MM.1S (cell line): ENCODE measurements at regions not wholly inside any gene's neighbourhood (a gene's known extent, or its start where the extent isn't known, plus 50 kb on each side); places are given as distances from the start of the nearest gene placed in this dataset.

Source experiments
- EZH2 ChIP-seq: fragments of 300-600 bp; sonication (generic); optimal IDR thresholded peaks from 2 replicates; pipeline ENCODE3; 2017; ENCODE audit warnings: low read depth, mild to moderate bottlenecking, antibody characterized with exemption, low read length, mixed read lengths
- TF ChIP-seq, protein P1 (sequence below): fragments of 300-600 bp; sonication (generic); IDR thresholded peaks from 2 replicates; pipeline ENCODE4 v1.5.1; 2016; ENCODE audit warnings: antibody characterized with exemption, low read length, mixed read lengths

DNA sequence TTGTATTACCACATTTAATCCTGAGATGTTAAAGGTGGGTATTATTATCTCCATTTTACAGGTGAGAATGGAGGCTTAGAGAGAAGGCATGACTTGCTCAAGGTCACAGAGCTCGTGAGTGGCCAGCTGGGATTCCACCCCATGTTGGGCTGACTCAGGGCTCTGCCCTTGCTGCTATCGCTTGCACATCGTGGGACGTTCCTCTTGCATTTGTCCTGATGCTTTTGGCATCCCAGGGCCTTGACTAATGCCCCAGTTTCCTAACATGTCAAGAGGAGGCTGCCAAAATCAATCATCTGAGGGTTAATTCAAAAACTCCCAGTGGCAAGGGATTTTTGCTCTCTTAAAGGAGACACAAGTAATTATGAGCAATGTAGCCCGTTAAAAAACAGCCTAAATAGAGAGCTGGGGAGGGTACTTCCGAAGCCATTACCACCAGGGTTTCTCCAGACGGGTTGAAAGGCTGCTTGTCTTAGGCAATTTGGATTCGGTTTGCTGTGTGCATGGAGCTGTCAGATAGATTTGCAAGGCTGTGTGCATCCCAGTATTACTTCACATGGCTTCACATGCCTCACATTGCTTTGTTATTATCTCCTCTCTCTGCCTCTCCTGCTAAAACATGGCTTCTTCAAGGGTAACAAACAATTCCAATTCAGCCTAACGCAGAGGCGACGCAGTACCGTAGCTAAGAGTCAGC lies 347.4 kb downstream of the DRD1 start:
- TF ChIP-seq, protein P1, sequence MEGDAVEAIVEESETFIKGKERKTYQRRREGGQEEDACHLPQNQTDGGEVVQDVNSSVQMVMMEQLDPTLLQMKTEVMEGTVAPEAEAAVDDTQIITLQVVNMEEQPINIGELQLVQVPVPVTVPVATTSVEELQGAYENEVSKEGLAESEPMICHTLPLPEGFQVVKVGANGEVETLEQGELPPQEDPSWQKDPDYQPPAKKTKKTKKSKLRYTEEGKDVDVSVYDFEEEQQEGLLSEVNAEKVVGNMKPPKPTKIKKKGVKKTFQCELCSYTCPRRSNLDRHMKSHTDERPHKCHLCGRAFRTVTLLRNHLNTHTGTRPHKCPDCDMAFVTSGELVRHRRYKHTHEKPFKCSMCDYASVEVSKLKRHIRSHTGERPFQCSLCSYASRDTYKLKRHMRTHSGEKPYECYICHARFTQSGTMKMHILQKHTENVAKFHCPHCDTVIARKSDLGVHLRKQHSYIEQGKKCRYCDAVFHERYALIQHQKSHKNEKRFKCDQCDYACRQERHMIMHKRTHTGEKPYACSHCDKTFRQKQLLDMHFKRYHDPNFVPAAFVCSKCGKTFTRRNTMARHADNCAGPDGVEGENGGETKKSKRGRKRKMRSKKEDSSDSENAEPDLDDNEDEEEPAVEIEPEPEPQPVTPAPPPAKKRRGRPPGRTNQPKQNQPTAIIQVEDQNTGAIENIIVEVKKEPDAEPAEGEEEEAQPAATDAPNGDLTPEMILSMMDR = no peak
- no peak for TF ChIP-seq EZH2
